ENCODE measurements at regions not wholly inside any gene's neighbourhood (a gene's known extent, or its start where the extent isn't known, plus 50 kb on each side); places are given as distances from the start of the nearest gene placed in this dataset.
A peak's percentile ranks its signal among the peaks of the same experiment; 100 is the strongest.

DNA sequence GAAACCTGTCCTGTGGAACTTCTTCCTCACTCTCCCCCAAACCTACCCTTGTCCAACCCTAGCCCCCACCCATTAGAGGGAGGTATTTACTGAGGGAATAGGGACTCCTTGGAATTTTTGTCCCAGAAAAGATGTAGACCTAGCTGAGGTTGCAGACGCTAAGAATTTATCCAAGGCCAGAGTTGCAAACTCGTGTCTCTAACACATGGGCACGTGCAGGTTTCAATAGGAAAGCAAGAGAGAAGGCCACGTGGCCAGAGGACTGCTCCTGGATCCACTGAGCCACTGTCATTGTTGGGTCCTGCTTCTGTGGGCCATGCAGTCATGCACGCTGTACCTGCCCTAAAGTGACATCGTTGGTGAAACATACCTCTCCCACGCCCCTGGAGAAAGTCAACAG is 243.4 kb upstream of the KCNG1 start:
- no peak for DNase-seq (ENCODE audit: low spot score)

DNA sequence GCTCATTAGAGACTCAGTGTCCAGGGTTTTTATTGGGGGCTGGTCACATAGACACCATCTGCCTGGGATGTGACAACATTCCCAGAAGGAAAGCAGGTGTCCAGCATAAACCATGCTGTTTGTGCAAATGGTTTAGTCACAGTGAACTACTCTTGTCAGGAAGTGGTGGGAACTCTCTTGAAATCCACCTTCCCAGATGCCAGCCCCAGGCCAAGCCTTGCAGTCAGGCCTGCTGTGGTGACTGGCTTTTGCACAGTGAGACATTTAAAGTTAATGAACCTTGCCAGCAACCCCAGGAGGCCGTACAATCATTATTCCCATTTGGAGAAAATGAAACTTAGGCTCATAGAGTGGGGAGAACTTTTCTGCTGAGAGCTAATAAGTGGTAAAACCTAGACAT is 242.5 kb upstream of the KCNG1 start:
- no peak for DNase-seq (ENCODE audit: low spot score)

DNA sequence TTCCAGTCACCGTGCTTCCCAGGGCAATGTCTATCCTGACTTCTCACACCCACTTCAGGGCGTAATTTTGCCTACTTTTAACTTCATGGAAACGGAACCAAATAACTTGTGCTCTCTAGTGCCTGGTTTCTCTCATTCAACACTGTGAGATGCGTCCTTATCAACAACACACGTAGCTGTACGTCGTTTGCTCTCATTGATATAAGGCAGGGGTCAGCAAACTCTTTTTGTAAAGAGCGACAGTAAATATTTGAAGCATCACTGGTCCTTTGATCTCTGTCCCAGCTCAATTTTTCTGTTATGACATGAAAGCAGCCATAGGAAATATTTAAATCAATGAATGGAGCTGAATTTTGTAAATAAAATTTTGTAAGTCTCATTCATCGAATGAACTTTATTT is 239.3 kb upstream of the KCNG1 start:
- DNase-seq (ENCODE audit: low spot score) = no peak

DNA sequence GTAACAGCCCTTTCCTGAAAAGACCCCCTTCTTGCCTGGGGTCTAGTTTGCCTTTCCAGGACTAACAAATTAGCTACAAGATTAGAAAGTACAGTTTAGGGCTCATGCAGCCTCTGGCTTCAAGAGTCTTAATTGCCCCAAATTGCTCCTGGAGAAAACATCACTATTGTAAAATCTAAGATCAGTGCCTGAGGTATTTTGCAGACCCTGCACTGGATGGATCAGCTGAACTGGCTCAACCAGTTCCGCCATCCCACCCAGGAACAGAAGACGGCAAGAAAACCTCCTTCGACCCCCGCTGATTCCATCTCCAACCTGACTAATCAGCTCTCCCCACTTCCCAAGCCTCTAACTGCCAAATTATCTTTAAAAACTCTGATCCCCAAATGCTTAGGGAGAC is 236.5 kb upstream of the KCNG1 start:
- no peak for DNase-seq (ENCODE audit: low spot score)

DNA sequence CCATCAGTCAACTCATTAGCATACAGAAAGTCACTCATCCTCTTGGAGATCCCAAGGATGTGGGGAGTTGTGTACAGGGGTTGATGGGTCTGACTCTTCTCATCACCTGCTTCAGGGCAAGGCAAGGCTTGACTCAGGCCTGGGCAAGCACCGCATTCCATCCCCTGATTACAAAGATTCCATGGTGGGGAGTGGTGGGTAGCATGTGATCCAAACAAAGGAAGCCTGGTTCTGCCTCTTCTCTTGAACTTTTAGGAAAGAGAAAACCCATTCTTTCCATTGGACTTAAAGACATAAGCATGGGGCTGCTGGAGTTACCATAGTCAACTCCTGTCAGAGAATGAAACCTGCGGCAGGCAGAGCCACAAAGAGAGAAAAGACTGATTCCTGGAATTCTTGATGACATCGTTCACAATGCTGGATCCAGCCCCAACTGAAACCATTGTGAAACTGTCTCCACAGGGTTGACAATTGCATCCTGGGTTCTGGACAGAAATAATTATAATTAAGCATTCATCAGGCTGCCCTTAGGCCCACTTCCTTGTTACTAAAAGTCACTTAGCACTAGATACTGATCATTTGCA is 235.8 kb upstream of the KCNG1 start:
- no peak for DNase-seq (ENCODE audit: low spot score)

DNA sequence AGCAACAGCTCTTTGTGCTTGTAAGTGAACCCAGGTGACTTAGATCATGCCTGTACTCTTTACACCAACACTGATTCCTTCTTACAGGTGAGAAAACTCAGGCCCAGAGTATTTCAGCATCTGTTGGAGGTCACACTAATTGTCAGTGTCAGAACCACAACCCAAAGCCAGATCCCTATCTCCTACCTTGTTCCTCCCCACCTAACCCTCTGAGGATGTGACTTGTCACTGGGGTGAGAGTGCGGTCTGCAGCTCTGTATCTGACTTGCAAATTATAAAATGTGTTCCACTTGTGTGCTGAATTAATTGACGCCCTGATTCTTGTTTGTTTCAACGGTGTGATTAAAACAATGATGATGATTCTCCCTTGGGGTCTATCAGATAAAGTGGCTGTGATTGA is 232.5 kb upstream of the KCNG1 start:
- DNase-seq (ENCODE audit: low spot score) = no peak

DNA sequence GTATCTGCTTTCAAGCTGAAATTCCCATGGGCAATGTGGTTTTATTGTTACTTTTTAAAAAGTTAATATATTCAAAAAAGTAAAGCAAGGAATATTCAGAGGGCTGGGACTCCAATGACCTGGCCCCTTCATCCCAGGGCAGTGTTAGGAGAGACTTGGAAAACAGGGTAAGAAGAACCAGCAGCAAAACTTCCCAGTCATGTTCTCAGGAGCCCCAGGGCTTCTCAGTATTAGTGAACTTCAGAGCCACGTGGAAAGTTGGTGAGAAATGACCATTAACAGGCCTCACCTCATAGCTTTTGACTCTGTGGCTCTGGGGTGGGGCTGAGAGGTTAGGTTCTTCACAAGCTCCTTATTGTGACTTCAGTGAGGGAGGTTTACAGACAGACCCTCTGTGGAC is 230.4 kb upstream of the KCNG1 start:
- DNase-seq (ENCODE audit: low spot score) = no peak

DNA sequence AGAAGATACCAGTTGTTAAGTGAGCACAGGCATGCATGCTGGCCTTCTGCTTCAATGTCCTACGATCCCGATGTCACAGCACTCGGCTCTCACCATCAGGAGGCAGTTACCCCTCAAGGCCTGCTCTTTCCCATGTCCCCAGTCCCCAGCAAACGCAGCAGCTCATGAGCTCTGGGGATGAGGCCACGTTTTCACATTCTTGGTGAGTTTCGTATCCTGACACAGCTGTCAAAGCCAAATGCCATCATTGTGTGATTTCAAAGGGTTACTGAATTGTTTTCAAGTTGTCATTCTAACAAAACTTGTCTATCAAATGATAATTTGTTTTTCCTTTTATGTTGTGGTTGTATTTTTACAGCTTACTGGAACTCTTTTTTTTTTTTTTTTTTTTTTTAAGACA is 226.9 kb upstream of the KCNG1 start:
- no peak for DNase-seq (ENCODE audit: low spot score)

DNA sequence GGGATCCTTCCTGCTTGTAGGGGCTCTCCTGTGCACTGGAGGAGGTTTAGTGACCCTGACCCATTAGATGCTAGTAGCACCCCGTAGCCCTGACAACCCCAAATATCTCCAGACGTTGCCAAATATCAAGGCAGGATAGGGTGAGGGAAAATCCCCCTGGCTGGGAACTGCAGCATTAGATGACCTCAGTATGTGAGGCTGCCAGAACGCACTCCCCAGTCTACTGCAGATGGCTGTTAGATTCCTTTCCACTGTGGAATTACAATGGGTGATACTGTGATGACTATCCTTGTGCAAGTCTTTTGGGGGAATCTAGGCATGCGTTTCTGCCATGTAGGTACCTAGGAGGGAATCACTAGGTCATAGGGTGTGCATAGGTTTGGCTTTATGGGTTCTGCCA is 226.3 kb upstream of the KCNG1 start:
- DNase-seq (ENCODE audit: low spot score) = no peak

DNA sequence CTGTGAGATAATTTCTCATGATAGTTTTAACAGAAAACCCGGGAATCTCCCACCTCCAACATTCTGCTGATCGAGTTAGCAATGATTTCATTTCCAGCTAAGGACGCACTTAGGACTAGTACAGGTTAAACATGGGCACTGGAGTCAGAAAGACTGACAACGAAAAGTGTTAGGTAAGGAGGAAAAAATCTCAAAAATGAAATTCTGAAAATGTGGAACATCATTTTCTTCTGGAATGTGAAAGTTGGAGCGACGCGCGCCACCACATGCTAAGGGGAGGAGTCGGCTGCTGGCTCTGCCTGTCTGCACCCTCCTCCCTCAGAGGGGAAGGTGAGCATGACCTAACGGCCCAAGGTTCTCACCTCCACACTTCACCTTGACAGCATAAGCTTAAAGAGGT is 221.6 kb upstream of the KCNG1 start:
- no peak for DNase-seq (ENCODE audit: low spot score)

DNA sequence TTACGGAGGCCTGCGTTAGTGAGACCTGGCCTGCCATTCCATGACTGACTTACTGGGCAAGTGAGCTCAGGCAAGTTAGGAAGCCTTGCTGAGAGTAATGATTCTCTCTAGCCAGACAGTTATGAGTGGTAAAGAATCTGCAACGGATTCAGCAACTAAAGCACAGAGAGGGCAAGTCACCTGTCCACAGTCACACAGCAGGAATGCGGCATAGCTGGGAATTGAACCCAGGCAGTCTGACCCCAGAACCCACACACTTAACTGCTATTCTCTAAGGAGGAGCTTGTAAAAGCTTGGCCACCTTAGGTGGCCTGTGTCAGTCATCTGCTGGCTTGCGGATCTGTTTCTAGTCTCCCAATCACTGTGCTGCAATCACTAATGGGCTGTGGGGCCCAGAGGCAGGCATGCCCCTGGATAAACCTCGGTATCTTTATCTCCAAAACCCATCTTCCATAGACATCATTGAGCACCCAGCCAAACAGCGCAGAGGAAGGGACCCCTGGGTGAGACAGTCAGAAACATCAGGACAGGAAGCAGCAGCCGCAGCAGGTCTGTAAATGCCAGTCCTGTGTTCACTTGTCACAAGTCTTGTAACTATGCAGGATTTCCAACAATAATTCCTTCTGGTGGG is 215.9 kb upstream of the KCNG1 start:
- no peak for DNase-seq (ENCODE audit: low spot score)

DNA sequence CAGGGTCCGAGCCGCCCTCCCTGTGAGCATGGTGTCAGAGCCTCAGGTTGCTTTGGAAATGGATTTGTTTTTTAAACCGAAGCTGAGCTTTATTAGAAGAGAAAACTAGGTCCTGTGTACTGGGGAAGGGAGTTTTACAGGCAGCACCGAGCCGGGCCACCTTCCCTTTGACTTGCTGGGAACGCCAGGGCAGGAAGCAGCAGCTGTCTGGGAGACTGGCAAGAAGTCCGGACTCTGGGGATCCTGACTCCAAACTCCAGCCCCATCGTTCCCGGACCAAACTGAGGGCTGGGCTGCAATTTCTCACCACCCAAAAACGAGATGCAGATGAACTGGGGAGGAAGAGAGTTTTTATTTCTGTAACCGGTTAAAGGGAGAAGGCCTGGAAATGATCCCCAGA is 214.9 kb upstream of the KCNG1 start:
- no peak for DNase-seq (ENCODE audit: low spot score)

DNA sequence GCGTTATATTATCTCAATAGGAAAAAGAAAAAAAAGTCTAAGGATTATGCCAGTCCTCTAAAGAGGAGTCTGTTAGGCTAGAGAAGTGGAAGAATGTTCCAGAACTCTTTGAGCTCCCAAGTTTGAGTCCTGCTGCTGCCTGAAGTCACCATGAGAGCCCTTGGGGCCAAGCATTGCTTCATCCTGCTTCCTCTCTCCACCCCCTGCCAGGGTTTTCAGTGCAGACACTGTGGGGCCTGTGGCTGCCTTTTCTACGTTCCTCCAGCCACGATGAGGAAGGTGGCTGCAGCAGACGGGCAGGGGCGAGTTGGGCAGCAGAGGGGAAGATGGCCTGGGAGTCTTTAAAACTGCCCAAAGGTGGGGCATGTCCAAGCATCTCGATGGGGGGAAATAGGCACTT is 214.4 kb upstream of the KCNG1 start:
- no peak for DNase-seq (ENCODE audit: low spot score)

DNA sequence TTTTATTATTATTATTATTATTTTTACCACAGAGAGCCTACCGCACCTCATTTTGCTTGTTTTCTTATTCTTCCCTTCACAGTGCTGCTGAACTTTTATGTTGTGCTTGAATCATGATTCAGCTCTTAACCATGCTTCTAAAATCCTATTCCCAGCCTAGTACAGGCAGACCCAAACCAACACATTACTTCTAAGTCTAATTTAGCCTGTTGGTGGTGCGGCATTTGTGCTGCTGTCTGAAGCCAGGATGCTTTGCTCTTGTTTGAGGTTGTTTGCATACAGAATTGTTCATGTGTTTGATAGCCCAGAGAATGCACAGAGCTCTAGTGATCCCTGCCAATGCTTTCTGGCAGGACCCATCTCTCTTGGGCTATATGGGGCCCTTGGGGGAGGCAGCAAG is 213.5 kb upstream of the KCNG1 start:
- DNase-seq (ENCODE audit: low spot score) = no peak

DNA sequence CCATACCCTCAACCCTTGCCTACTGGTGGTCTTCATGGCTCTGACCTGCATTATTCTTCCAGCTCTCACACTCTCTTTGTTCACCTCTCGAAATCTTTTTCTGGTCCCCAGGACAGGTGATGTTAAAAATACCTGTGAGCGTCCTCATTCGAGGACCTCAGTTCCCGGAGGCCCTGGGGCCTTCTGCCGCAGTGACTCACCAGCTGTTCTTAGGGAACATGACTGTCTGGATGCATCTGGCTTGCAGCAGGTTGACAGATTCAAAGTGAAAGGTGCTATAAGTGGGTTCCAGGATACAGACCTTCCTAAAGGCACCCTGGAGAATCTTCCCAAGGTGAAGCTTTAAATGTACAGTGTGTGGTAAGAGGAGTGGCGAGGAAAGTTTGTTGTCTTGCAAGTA is 210.4 kb upstream of the KCNG1 start:
- no peak for DNase-seq (ENCODE audit: low spot score)

DNA sequence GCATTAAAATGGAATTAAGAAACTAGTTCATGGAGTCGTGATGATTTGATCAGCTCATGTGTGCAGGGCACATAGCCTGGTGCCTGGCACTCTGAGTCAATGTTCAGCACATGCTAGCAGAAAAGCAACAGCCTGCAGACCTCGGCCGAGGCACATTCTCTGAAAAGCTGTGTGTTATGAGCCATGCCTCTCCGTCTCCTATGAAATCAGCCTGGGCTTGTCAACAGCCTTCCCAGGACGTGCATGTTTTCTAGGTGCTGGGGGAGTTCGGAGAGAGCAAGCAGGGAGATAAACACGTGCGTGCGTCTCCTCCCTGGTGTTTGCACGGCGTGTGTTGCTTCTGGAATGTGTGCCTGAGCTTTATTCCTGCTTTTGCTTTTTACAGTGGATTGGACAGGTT is 207.8 kb upstream of the KCNG1 start:
- no peak for DNase-seq (ENCODE audit: low spot score)

DNA sequence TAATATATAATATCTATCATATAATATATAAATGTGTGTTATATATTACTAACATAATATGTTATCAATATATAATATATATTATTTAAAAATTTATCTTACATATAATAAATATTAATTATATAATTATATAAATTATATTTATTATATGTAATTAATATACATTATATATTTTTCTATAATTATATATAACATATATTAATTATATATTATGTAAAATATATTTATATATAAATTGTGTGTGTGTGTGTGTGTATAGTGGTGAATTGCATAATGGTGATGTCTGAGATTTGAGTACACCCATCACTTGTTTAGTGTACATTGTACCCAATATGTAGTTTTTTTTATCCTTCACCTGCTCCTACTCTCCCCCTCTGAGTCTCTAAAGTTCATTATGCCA is 205.9 kb upstream of the KCNG1 start:
- DNase-seq (ENCODE audit: low spot score) = no peak

DNA sequence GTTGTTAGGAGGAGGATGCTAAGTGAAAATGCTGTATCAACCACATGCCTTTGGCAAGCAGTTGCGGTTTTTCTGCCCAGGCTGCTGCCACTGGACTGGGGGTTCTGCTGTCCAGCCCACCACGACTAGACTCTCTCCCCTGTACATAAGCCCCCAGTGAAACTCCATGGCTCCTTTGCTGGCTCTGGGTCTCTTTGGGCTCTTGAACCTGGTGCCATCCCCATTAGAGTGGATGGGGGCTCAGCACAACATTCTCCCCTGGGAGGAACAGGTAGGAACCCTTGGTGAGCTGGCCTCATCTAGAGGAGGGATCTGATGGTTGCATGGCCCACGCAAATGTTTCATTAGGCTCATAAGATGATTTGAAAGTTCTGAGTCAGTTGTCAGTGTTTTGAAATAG is 204.8 kb upstream of the KCNG1 start:
- DNase-seq (ENCODE audit: low spot score) = no peak

DNA sequence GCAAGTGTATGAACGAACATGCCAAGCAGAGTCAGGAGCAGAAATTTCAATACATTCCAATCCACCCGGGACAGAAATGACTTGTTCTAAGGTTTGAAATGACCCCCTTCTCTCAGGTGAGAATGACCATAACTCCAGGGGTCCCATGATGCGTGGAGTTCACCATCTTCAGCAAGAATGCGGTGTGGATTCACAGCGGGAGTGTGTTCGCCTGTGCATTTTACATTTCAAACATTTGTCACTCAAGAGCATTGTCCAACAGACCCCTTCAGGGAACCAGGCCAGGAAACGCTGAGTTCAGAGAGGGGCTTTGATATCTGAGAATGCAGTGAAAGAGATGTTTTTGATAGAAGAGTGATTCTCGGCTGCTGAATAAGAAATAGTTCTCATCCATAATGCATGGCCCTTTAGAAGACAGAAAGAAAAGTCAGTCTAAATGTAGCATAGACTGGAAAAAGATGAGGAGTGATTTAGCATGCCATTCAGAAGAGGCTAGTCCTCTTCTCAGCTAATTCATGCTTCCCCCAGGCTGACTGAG is 200.3 kb upstream of the KCNG1 start:
- DNase-seq (ENCODE audit: low spot score) = no peak

DNA sequence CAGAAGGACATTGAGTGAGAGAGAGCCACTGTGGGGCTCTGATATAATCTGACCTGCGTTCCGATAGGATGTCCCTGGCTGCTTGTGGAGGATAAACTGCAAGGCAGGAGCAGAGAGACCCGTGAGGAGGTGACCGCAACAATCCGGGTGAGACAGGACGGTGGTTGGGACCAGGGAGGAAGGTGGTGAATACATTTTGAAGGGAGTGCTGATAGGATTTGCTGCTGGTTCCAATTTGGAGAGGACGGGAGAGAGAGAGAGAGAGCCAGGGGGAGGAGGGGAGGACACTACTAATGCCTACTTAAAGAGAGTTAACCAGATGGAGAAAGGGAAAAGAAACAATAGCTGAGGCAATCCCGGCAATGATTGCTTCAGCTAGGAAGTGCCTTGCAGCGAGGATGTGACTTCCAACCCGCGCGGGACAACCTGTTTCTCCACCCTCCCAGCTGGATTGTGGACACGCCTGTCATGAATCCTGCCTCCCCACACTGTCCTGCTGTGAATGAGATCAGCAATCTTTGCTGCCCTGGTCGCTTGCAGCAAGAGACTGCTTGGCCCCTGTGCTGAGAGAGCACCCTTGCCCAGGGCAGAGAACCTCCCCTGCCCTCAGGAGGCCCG is 199.0 kb upstream of the KCNG1 start:
- no peak for DNase-seq (ENCODE audit: low spot score)

DNA sequence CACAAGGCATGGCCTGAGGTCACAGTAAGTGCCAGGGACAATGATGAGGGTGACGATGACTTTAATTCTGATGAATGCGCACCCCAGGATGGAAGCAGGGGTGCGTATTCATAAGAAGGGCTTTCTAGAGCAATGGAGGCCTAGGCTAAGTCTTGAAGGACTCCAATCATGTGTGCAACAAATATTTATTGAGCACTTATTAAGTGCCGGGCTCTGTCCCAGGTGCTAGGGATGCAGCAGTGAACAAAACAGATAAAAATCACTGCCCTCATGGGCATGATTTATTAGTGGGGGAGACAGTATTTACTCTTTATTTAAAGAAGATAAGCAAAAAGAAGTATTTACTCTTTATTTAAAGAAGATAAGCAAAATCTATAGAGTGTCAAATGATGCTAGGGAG is 198.2 kb upstream of the KCNG1 start:
- no peak for DNase-seq (ENCODE audit: low spot score)

DNA sequence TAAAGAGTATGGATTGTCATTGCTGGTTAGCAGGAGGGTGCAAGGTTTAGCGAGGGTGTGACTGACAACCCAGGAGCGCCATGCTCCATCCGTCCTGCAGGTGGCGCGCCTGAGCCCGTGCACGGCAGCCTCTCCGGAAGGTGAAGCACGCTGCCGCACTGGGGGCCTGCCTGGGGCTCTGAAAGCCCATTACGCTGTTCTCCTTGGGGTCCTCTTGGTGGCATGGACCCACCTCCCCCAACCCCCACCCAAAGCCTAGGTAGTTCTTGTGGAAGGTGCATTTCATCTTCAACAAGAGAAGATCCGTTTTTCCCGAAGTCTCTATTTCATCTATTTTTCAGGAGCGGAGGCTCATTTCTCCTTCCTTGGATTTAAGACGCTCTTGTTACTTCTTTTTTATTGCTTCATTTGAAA is 197.4 kb upstream of the KCNG1 start:
- peak; percentile 52 for DNase-seq (ENCODE audit: low spot score)

DNA sequence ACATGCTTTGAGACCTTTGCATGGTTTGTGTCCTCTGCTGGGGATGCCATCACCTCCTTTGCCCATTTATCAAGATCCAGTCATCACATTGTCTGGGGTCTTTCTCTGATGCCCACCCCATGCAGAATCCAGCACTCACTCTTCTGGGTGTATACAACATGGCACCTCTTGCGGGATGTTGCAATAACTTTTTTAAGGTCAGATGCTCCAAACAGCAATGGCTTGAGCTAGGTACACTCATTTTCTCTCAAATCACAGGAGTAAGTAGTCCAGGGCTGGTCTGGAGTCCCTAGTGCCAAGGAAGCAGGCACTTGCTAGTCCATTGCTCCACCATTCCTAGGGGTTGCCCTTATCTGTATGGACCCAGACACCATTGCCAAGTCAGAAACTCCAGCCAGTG is 196.6 kb upstream of the KCNG1 start:
- no peak for DNase-seq (ENCODE audit: low spot score)

DNA sequence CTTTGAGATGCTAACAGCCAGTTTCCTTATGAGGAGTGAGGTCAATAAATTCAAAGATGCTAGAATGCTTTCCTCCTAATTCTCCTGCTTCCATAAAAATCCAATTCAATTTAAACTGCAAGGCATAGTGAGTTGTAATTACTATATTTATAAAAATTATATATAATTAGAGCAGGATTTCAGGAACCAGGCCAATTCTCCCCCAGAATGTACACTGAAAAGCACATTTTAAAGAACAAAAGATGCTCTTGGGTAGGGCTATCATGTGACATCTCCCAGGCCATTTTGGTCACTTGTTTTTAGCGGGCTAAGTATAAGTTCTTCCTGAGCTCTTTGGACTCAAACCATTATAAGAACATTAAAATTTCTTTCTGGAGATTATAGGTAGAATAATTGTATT is 195.7 kb upstream of the KCNG1 start:
- no peak for DNase-seq (ENCODE audit: low spot score)

Data from HuH-7 (cell line).